Stomach (tissue), 4 donors: ENCODE measurements at regions not wholly inside any gene's neighbourhood (a gene's known extent, or its start where the extent isn't known, plus 50 kb on each side); places are given as distances from the start of the nearest gene placed in this dataset.

ENCODE experiments used
- CTCF ChIP-seq, 7 experiments: fragments of 450-650 bp in 4 of 7; fragments of 200-600 bp in 3 of 7; sonication (generic) in 3 of 7; IDR thresholded peaks; one replicate each; pipeline ENCODE4 v1.5.1; 2016 to 2019; ENCODE audit warnings: antibody characterized with exemption in 7 of 7, control low read depth in 2 of 7, mild to moderate bottlenecking in 1 of 7
- EP300 ChIP-seq: sonication (generic); formaldehyde crosslinking; IDR thresholded peaks from one replicate; pipeline ENCODE4 v1.6.1; 2017; ENCODE audit warnings: antibody characterized with exemption
- POLR2A ChIP-seq, 4 donors: fragments of 450-650 bp; IDR thresholded peaks; one replicate each; pipeline ENCODE4 v1.6.1; 2016; ENCODE audit warnings: antibody characterized with exemption in 4 of 4, control low read depth in 2 of 4, mild to moderate bottlenecking in 1 of 4, moderate library complexity in 1 of 4
- POLR2AphosphoS5 ChIP-seq, 3 donors: sonication (generic); formaldehyde crosslinking; IDR thresholded peaks; one replicate each; pipeline ENCODE4 v1.6.1; 2016; ENCODE audit warnings: antibody characterized with exemption in 3 of 3

- no peak for TF ChIP-seq CTCF (IDR thresholded peaks at IDR 0.05)
- no peak for TF ChIP-seq EP300
- TF ChIP-seq POLR2AphosphoS5 (IDR thresholded peaks at IDR 0.05), result no peak
- TF ChIP-seq POLR2A (IDR thresholded peaks at IDR 0.05), result no peak
Observed at GRCh38 chr5:152070591-152070990, 145.9 kb upstream of the GLRA1 start.
